ENCODE measurements at regions not wholly inside any gene's neighbourhood (a gene's known extent, or its start where the extent isn't known, plus 50 kb on each side); places are given as distances from the start of the nearest gene placed in this dataset.

DNA sequence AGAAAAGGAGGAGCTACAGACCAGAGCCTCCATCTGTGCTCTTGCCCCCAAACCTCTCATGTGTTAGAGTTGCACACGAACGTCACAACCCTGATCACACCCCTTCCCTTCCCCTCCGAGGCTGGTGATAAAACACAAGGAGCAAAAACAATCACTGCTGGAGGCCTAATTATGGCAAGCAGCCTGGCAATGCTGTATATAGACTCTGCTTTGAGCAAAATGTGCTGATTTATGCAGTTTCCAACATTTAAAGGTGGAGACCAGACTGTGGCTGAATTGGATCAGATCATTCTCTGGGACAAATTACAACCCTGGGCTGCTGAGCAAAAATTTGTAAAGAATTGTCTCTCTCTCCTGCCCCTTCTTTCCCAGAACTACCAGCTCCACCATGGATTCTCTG is 64.6 kb upstream of the SRSF6 start:
- TF ChIP-seq, protein P1, sequence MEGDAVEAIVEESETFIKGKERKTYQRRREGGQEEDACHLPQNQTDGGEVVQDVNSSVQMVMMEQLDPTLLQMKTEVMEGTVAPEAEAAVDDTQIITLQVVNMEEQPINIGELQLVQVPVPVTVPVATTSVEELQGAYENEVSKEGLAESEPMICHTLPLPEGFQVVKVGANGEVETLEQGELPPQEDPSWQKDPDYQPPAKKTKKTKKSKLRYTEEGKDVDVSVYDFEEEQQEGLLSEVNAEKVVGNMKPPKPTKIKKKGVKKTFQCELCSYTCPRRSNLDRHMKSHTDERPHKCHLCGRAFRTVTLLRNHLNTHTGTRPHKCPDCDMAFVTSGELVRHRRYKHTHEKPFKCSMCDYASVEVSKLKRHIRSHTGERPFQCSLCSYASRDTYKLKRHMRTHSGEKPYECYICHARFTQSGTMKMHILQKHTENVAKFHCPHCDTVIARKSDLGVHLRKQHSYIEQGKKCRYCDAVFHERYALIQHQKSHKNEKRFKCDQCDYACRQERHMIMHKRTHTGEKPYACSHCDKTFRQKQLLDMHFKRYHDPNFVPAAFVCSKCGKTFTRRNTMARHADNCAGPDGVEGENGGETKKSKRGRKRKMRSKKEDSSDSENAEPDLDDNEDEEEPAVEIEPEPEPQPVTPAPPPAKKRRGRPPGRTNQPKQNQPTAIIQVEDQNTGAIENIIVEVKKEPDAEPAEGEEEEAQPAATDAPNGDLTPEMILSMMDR (conservative IDR thresholded peaks at IDR 0.05; ENCODE audit: low read depth in 2 of 2), result no peak
- TF ChIP-seq JUNB (IDR thresholded peaks at IDR 0.05; ENCODE audit: unreplicated experiment), result no peak
- TF ChIP-seq, protein P2, sequence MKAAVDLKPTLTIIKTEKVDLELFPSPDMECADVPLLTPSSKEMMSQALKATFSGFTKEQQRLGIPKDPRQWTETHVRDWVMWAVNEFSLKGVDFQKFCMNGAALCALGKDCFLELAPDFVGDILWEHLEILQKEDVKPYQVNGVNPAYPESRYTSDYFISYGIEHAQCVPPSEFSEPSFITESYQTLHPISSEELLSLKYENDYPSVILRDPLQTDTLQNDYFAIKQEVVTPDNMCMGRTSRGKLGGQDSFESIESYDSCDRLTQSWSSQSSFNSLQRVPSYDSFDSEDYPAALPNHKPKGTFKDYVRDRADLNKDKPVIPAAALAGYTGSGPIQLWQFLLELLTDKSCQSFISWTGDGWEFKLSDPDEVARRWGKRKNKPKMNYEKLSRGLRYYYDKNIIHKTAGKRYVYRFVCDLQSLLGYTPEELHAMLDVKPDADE (IDR thresholded peaks at IDR 0.05), result no peak
- no peak for TF ChIP-seq EZH2 (IDR thresholded peaks at IDR 0.05; ENCODE audit: low read depth, unreplicated experiment)
- TF ChIP-seq, protein P3, sequence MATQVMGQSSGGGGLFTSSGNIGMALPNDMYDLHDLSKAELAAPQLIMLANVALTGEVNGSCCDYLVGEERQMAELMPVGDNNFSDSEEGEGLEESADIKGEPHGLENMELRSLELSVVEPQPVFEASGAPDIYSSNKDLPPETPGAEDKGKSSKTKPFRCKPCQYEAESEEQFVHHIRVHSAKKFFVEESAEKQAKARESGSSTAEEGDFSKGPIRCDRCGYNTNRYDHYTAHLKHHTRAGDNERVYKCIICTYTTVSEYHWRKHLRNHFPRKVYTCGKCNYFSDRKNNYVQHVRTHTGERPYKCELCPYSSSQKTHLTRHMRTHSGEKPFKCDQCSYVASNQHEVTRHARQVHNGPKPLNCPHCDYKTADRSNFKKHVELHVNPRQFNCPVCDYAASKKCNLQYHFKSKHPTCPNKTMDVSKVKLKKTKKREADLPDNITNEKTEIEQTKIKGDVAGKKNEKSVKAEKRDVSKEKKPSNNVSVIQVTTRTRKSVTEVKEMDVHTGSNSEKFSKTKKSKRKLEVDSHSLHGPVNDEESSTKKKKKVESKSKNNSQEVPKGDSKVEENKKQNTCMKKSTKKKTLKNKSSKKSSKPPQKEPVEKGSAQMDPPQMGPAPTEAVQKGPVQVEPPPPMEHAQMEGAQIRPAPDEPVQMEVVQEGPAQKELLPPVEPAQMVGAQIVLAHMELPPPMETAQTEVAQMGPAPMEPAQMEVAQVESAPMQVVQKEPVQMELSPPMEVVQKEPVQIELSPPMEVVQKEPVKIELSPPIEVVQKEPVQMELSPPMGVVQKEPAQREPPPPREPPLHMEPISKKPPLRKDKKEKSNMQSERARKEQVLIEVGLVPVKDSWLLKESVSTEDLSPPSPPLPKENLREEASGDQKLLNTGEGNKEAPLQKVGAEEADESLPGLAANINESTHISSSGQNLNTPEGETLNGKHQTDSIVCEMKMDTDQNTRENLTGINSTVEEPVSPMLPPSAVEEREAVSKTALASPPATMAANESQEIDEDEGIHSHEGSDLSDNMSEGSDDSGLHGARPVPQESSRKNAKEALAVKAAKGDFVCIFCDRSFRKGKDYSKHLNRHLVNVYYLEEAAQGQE (IDR thresholded peaks at IDR 0.05; ENCODE audit: unreplicated experiment), result no peak
- TF ChIP-seq POLR2AphosphoS5 (IDR thresholded peaks at IDR 0.05; ENCODE audit: low read depth), result no peak
- TF ChIP-seq, protein P4, sequence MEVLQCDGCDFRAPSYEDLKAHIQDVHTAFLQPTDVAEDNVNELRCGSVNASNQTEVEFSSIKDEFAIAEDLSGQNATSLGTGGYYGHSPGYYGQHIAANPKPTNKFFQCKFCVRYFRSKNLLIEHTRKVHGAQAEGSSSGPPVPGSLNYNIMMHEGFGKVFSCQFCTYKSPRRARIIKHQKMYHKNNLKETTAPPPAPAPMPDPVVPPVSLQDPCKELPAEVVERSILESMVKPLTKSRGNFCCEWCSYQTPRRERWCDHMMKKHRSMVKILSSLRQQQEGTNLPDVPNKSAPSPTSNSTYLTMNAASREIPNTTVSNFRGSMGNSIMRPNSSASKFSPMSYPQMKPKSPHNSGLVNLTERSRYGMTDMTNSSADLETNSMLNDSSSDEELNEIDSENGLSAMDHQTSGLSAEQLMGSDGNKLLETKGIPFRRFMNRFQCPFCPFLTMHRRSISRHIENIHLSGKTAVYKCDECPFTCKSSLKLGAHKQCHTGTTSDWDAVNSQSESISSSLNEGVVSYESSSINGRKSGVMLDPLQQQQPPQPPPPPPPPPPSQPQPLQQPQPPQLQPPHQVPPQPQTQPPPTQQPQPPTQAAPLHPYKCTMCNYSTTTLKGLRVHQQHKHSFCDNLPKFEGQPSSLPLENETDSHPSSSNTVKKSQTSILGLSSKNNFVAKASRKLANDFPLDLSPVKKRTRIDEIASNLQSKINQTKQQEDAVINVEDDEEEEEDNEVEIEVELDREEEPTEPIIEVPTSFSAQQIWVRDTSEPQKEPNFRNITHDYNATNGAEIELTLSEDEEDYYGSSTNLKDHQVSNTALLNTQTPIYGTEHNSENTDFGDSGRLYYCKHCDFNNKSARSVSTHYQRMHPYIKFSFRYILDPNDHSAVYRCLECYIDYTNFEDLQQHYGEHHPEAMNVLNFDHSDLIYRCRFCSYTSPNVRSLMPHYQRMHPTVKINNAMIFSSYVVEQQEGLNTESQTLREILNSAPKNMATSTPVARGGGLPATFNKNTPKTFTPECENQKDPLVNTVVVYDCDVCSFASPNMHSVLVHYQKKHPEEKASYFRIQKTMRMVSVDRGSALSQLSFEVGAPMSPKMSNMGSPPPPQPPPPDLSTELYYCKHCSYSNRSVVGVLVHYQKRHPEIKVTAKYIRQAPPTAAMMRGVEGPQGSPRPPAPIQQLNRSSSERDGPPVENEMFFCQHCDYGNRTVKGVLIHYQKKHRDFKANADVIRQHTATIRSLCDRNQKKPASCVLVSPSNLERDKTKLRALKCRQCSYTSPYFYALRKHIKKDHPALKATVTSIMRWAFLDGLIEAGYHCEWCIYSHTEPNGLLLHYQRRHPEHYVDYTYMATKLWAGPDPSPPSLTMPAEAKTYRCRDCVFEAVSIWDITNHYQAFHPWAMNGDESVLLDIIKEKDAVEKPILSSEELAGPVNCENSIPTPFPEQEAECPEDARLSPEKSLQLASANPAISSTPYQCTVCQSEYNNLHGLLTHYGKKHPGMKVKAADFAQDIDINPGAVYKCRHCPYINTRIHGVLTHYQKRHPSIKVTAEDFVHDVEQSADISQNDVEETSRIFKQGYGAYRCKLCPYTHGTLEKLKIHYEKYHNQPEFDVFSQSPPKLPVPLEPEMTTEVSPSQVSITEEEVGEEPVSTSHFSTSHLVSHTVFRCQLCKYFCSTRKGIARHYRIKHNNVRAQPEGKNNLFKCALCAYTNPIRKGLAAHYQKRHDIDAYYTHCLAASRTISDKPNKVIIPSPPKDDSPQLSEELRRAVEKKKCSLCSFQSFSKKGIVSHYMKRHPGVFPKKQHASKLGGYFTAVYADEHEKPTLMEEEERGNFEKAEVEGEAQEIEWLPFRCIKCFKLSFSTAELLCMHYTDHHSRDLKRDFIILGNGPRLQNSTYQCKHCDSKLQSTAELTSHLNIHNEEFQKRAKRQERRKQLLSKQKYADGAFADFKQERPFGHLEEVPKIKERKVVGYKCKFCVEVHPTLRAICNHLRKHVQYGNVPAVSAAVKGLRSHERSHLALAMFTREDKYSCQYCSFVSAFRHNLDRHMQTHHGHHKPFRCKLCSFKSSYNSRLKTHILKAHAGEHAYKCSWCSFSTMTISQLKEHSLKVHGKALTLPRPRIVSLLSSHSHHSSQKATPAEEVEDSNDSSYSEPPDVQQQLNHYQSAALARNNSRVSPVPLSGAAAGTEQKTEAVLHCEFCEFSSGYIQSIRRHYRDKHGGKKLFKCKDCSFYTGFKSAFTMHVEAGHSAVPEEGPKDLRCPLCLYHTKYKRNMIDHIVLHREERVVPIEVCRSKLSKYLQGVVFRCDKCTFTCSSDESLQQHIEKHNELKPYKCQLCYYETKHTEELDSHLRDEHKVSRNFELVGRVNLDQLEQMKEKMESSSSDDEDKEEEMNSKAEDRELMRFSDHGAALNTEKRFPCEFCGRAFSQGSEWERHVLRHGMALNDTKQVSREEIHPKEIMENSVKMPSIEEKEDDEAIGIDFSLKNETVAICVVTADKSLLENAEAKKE (CRISPR knock-in tag; IDR thresholded peaks at IDR 0.05), result no peak
- no peak for TF ChIP-seq EZH2phosphoT487 (IDR thresholded peaks at IDR 0.05; ENCODE audit: unreplicated experiment)
- no peak for TF ChIP-seq ZNF331 (CRISPR knock-in tag; IDR thresholded peaks at IDR 0.05; ENCODE audit: low read depth)
- no peak for TF ChIP-seq CREB1 (CRISPR knock-in tag; IDR thresholded peaks at IDR 0.05; ENCODE audit: low read depth)

All from GM23338 (cell line).